SK-N-SH treated with all-trans-retinoic acid at 6 μM for 48 hours (cell line): ENCODE measurements at regions not wholly inside any gene's neighbourhood (a gene's known extent, or its start where the extent isn't known, plus 50 kb on each side); places are given as distances from the start of the nearest gene placed in this dataset.

ENCODE experiments used
- ATAC-seq: fragments of 200-7000 bp; cut with Tn5 transposase; 3 replicates; pipeline ENCODE4 v1.9.1; 2020; ENCODE audit warnings: mild to moderate bottlenecking, moderate library complexity
- BACH2 ChIP-seq: fragments of 250-450 bp; sonication (Bioruptor Pico); IDR thresholded peaks from 2 replicates; pipeline ENCODE4 v1.9.0; 2021; ENCODE audit warnings: mild to moderate bottlenecking, borderline replicate concordance
- CREB5 ChIP-seq: fragments of 250-450 bp; sonication (Bioruptor Pico); IDR thresholded peaks from 2 replicates; pipeline ENCODE4 v1.5.1; 2020; ENCODE audit warnings: low read depth, mild to moderate bottlenecking, moderate library complexity
- CSDC2 ChIP-seq: fragments of 250-450 bp; sonication (Bioruptor Pico); IDR thresholded peaks from 2 replicates; pipeline ENCODE4 v1.5.0; 2020; ENCODE audit warnings: mild to moderate bottlenecking, moderate library complexity
- CSRNP3 ChIP-seq: fragments of 250-450 bp; sonication (Bioruptor Pico); IDR thresholded peaks from 2 replicates; pipeline ENCODE4 v1.5.1; 2021; ENCODE audit warnings: mild to moderate bottlenecking, moderate library complexity
- ESRRG ChIP-seq: fragments of 250-450 bp; sonication (Bioruptor Pico); IDR thresholded peaks from 2 replicates; pipeline ENCODE4 v1.6.1; 2021; ENCODE audit warnings: mild to moderate bottlenecking
- GLIS3 ChIP-seq: fragments of 250-450 bp; sonication (Bioruptor Pico); IDR thresholded peaks from 2 replicates; pipeline ENCODE4 v1.5.0; 2020; ENCODE audit warnings: mild to moderate bottlenecking, moderate library complexity
- ISL1 ChIP-seq: fragments of 250-450 bp; sonication (Bioruptor Pico); IDR thresholded peaks from 2 replicates; pipeline ENCODE4 v2.1.2; 2022; ENCODE audit warnings: mild to moderate bottlenecking, moderate library complexity
- OSR1 ChIP-seq: fragments of 250-450 bp; sonication (Bioruptor Pico); IDR thresholded peaks from 2 replicates; pipeline ENCODE4 v1.8.0; 2022; ENCODE audit warnings: moderate library complexity, mild to moderate bottlenecking, inconsistent platforms
- PPARA ChIP-seq: fragments of 250-450 bp; sonication (Bioruptor Pico); IDR thresholded peaks from 2 replicates; pipeline ENCODE4 v1.5.0; 2020; ENCODE audit warnings: mild to moderate bottlenecking, borderline replicate concordance
- RARB ChIP-seq: fragments of 250-450 bp; sonication (Bioruptor Pico); IDR thresholded peaks from 2 replicates; pipeline ENCODE4 v1.8.0; 2021; ENCODE audit warnings: mild to moderate bottlenecking, moderate library complexity
- SNAI2 ChIP-seq: fragments of 250-450 bp; sonication (Bioruptor Pico); IDR thresholded peaks from 2 replicates; pipeline ENCODE4 v1.5.0; 2020; ENCODE audit warnings: mild to moderate bottlenecking, moderate library complexity
- TCF4 ChIP-seq: fragments of 250-450 bp; sonication (Bioruptor Pico); IDR thresholded peaks from 2 replicates; pipeline ENCODE4 v1.8.0; 2021; ENCODE audit warnings: mild to moderate bottlenecking, moderate library complexity, borderline replicate concordance
- TOX ChIP-seq: fragments of 250-450 bp; sonication (Bioruptor Pico); IDR thresholded peaks from 2 replicates; pipeline ENCODE4 v1.8.0; 2021; ENCODE audit warnings: mild to moderate bottlenecking, moderate library complexity, borderline replicate concordance
- ZC3H10 ChIP-seq: fragments of 250-450 bp; sonication (Bioruptor Pico); IDR thresholded peaks from 2 replicates; pipeline ENCODE4 v1.5.1; 2021; ENCODE audit warnings: mild to moderate bottlenecking, moderate library complexity
- ZFP3 ChIP-seq: fragments of 250-450 bp; sonication (Bioruptor Pico); IDR thresholded peaks from 2 replicates; pipeline ENCODE4 v1.5.0; 2020; ENCODE audit warnings: mild to moderate bottlenecking, moderate library complexity
- ZFP30 ChIP-seq: fragments of 450-650 bp; formaldehyde crosslinking; IDR thresholded peaks from 2 replicates; pipeline ENCODE4 v1.5.0; 2022; ENCODE audit warnings: mild to moderate bottlenecking, moderate library complexity
- ZNF565 ChIP-seq: fragments of 450-650 bp; formaldehyde crosslinking; conservative IDR thresholded peaks from 2 replicates; pipeline ENCODE4 v1.5.0; 2020; ENCODE audit warnings: low read depth, mild to moderate bottlenecking, moderate library complexity
- ZNF70 ChIP-seq: fragments of 450-650 bp; formaldehyde crosslinking; IDR thresholded peaks from 2 replicates; pipeline ENCODE4 v1.5.0; 2020; ENCODE audit warnings: mild to moderate bottlenecking, moderate library complexity
- ZNF8 ChIP-seq: fragments of 450-650 bp; formaldehyde crosslinking; IDR thresholded peaks from 2 replicates; pipeline ENCODE4 v1.5.0; 2020; ENCODE audit warnings: mild to moderate bottlenecking, moderate library complexity
- TF ChIP-seq, protein P1 (sequence below): fragments of 250-450 bp; sonication (Bioruptor Pico); IDR thresholded peaks from 2 replicates; pipeline ENCODE4 v1.5.0; 2020; ENCODE audit warnings: mild to moderate bottlenecking, moderate library complexity
- TF ChIP-seq, protein P2 (sequence below): fragments of 250-450 bp; sonication (Bioruptor Pico); IDR thresholded peaks from 2 replicates; pipeline ENCODE4 v1.8.0; 2020; ENCODE audit warnings: mild to moderate bottlenecking, moderate library complexity, borderline replicate concordance
- TF ChIP-seq, protein P3 (sequence below): fragments of 250-450 bp; sonication (Bioruptor Pico); IDR thresholded peaks from 2 replicates; pipeline ENCODE4 v1.8.0; 2021; ENCODE audit warnings: low read depth, mild to moderate bottlenecking, moderate library complexity, borderline replicate concordance

DNA sequence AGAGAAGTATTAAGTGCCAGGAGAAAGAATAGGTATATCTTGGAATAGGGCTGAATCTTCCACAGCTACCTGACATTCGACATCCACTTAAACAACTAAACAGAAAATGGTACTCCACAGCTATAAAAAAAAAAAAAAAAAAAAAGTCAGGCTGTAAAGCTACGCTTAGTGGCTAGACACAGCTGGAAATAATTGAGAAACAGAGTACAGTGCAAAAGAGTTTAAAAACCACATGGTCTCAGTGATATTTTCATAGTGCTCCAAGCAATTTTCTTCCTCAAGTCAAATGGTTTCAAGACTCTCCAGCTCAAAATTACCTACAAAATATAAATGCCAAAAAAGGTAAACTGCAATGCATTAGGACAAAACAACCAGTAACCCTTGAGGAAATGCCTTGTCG lies 607.1 kb downstream of the KCNJ2 start:
- TF ChIP-seq ZC3H10 (CRISPR knock-in tag), result no peak
- no peak for TF ChIP-seq ESRRG (CRISPR knock-in tag)
- TF ChIP-seq CSDC2, result no peak
- TF ChIP-seq, protein P1, sequence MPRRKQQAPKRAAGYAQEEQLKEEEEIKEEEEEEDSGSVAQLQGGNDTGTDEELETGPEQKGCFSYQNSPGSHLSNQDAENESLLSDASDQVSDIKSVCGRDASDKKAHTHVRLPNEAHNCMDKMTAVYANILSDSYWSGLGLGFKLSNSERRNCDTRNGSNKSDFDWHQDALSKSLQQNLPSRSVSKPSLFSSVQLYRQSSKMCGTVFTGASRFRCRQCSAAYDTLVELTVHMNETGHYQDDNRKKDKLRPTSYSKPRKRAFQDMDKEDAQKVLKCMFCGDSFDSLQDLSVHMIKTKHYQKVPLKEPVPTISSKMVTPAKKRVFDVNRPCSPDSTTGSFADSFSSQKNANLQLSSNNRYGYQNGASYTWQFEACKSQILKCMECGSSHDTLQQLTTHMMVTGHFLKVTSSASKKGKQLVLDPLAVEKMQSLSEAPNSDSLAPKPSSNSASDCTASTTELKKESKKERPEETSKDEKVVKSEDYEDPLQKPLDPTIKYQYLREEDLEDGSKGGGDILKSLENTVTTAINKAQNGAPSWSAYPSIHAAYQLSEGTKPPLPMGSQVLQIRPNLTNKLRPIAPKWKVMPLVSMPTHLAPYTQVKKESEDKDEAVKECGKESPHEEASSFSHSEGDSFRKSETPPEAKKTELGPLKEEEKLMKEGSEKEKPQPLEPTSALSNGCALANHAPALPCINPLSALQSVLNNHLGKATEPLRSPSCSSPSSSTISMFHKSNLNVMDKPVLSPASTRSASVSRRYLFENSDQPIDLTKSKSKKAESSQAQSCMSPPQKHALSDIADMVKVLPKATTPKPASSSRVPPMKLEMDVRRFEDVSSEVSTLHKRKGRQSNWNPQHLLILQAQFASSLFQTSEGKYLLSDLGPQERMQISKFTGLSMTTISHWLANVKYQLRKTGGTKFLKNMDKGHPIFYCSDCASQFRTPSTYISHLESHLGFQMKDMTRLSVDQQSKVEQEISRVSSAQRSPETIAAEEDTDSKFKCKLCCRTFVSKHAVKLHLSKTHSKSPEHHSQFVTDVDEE (CRISPR knock-in tag), result no peak
- TF ChIP-seq ZNF70 (CRISPR knock-in tag), result no peak
- no peak for TF ChIP-seq ZFP3 (CRISPR knock-in tag)
- no peak for TF ChIP-seq ZFP30 (CRISPR knock-in tag)
- TF ChIP-seq ZNF8 (CRISPR knock-in tag), result no peak
- no peak for TF ChIP-seq TOX (CRISPR knock-in tag)
- TF ChIP-seq, protein P2, sequence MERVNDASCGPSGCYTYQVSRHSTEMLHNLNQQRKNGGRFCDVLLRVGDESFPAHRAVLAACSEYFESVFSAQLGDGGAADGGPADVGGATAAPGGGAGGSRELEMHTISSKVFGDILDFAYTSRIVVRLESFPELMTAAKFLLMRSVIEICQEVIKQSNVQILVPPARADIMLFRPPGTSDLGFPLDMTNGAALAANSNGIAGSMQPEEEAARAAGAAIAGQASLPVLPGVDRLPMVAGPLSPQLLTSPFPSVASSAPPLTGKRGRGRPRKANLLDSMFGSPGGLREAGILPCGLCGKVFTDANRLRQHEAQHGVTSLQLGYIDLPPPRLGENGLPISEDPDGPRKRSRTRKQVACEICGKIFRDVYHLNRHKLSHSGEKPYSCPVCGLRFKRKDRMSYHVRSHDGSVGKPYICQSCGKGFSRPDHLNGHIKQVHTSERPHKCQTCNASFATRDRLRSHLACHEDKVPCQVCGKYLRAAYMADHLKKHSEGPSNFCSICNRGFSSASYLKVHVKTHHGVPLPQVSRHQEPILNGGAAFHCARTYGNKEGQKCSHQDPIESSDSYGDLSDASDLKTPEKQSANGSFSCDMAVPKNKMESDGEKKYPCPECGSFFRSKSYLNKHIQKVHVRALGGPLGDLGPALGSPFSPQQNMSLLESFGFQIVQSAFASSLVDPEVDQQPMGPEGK (CRISPR knock-in tag), result no peak
- TF ChIP-seq CSRNP3 (CRISPR knock-in tag), result no peak
- no peak for TF ChIP-seq GLIS3 (CRISPR knock-in tag)
- TF ChIP-seq TCF4, result no peak
- TF ChIP-seq, protein P3, sequence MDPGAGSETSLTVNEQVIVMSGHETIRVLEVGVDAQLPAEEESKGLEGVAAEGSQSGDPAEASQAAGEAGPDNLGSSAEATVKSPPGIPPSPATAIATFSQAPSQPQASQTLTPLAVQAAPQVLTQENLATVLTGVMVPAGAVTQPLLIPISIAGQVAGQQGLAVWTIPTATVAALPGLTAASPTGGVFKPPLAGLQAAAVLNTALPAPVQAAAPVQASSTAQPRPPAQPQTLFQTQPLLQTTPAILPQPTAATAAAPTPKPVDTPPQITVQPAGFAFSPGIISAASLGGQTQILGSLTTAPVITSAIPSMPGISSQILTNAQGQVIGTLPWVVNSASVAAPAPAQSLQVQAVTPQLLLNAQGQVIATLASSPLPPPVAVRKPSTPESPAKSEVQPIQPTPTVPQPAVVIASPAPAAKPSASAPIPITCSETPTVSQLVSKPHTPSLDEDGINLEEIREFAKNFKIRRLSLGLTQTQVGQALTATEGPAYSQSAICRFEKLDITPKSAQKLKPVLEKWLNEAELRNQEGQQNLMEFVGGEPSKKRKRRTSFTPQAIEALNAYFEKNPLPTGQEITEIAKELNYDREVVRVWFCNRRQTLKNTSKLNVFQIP (CRISPR knock-in tag), result no peak
- no peak for TF ChIP-seq BACH2
- no peak for ATAC-seq

- ATAC-seq, result no peak
Measured at GRCh38 chr17:70780031-70780430, 610.7 kb downstream of the KCNJ2 start.

More at GRCh38 chr17:70780031-70780430, 610.7 kb downstream of the KCNJ2 start:
- TF ChIP-seq, protein P3 (CRISPR knock-in tag), result no peak
- no peak for TF ChIP-seq CREB5 (CRISPR knock-in tag)
- no peak for TF ChIP-seq ZC3H10 (CRISPR knock-in tag)
- no peak for TF ChIP-seq GLIS3 (CRISPR knock-in tag)
- TF ChIP-seq ISL1, result no peak
- TF ChIP-seq CSDC2, result no peak
- TF ChIP-seq ZNF565 (CRISPR knock-in tag), result no peak
- TF ChIP-seq PPARA (CRISPR knock-in tag), result no peak
- TF ChIP-seq RARB (CRISPR knock-in tag), result no peak
- TF ChIP-seq OSR1 (CRISPR knock-in tag), result no peak
- TF ChIP-seq, protein P1 (CRISPR knock-in tag), result no peak
- TF ChIP-seq ZFP30 (CRISPR knock-in tag), result no peak
- TF ChIP-seq CSRNP3 (CRISPR knock-in tag), result no peak
- TF ChIP-seq, protein P2 (CRISPR knock-in tag), result no peak
- no peak for TF ChIP-seq ZNF8 (CRISPR knock-in tag)
- TF ChIP-seq ZNF70 (CRISPR knock-in tag), result no peak
- TF ChIP-seq SNAI2, result no peak
- no peak for TF ChIP-seq ZFP3 (CRISPR knock-in tag)
- no peak for TF ChIP-seq TOX (CRISPR knock-in tag)
- no peak for TF ChIP-seq ESRRG (CRISPR knock-in tag)
